ENCODE measurements at regions not wholly inside any gene's neighbourhood (a gene's known extent, or its start where the extent isn't known, plus 50 kb on each side); places are given as distances from the start of the nearest gene placed in this dataset.

- intact Hi-C loops (cut with micrococcal nuclease) = no loop called here
- ATAC-seq (ENCODE audit: low read depth) (no peak), DNase-seq (no peak)
- no peak overlapping the region for H3K4me3 Mint-ChIP-seq
- H3K9ac ChIP-seq (ENCODE audit: low read length) = no peak overlapping the region
- H3K9me3 ChIP-seq (ENCODE audit: control extremely low read depth in 1 of 3, control insufficient read depth in 2 of 3, insufficient read depth in 1 of 3, low read length in 2 of 3) = peaks cover 0 to 3% (median 0%) of the 10 kb centered on the region in 3 donors
- no peak overlapping the region for H2AFZ ChIP-seq (ENCODE audit: insufficient read depth, low read depth, low read length, poor library complexity, severe bottlenecking)
- H3K79me2 ChIP-seq (ENCODE audit: control insufficient read depth, insufficient read depth, low read length) = no peaks in the 10 kb centered on the region
- H3K27ac Mint-ChIP-seq = no peak overlapping the region
- TF ChIP-seq EZH2 (IDR thresholded peaks at IDR 0.05; ENCODE audit: borderline replicate concordance, insufficient read depth, low read depth, low read length, poor library complexity, severe bottlenecking) (no peak), CTCF (IDR thresholded peaks at IDR 0.05) (no peak)
- H3K4me1 ChIP-seq (ENCODE audit: control insufficient read depth in 2 of 2, insufficient read depth in 2 of 2, low read length in 2 of 2) = no peaks in the 10 kb centered on the region
- H3K36me3 ChIP-seq (replicated peaks in 1 of 2; ENCODE audit: control extremely low read depth in 1 of 2, control insufficient read depth in 1 of 2, extremely low read depth in 1 of 2, insufficient read depth in 2 of 2, low read length in 1 of 2) = no peaks in the 10 kb centered on the region
- H4K20me1 ChIP-seq (ENCODE audit: control insufficient read depth, insufficient read depth, low read length, poor library complexity, severe bottlenecking) = no peaks in the 10 kb centered on the region
- POLR2A ChIA-PET = no interaction called here
- H3K27me3 ChIP-seq (replicated peaks in 1 of 4; ENCODE audit: control extremely low read depth in 1 of 4, control insufficient read depth in 3 of 4, insufficient read depth in 4 of 4, low read length in 3 of 4) = no peaks in the 10 kb centered on the region
- no peaks in the 10 kb centered on the region for H3K9me3 Mint-ChIP-seq (ENCODE audit: insufficient read depth)
- no peak overlapping the region for H3K4me2 ChIP-seq (replicated peaks; ENCODE audit: low read depth, low read length, poor library complexity, severe bottlenecking)
- H3K4me1 Mint-ChIP-seq = no peaks in the 10 kb centered on the region
- whole genome bisulfite sequencing (ENCODE audit: insufficient coverage) = 83% methylated on average over 1 of the region's 5 CpGs
- CTCF ChIA-PET = no interaction called here
- H3K27me3 Mint-ChIP-seq = no peaks in the 10 kb centered on the region
- H3K4me3 ChIP-seq (ENCODE audit: control extremely low read depth in 1 of 5, extremely low read depth in 1 of 5, insufficient read depth in 1 of 5, low read depth in 2 of 5, low read length in 4 of 5) = no peak overlapping the region
- no peak overlapping the region for H3K27ac ChIP-seq (ENCODE audit: low read length in 2 of 2)
These were observed 399.3 kb downstream of the DOK5 start for GRCh38 chr20:54874718-54875117.

GRCh38 chr20:54872440-54872839, 397.0 kb downstream of the DOK5 start:
- Histone ChIP-seq H3K27ac (ENCODE audit: low read length in 2 of 2) (no peak overlapping the region), H3K4me3 (ENCODE audit: control extremely low read depth in 1 of 5, extremely low read depth in 1 of 5, insufficient read depth in 1 of 5, low read depth in 2 of 5, low read length in 4 of 5) (no peak overlapping the region), H3K4me1 (ENCODE audit: control insufficient read depth in 2 of 2, insufficient read depth in 2 of 2, low read length in 2 of 2) (no peaks in the 10 kb centered on the region), H4K20me1 (ENCODE audit: control insufficient read depth, insufficient read depth, low read length, poor library complexity, severe bottlenecking) (no peaks in the 10 kb centered on the region), H3K36me3 (replicated peaks in 1 of 2; ENCODE audit: control extremely low read depth in 1 of 2, control insufficient read depth in 1 of 2, extremely low read depth in 1 of 2, insufficient read depth in 2 of 2, low read length in 1 of 2) (no peaks in the 10 kb centered on the region), H3K9ac (ENCODE audit: low read length) (no peak overlapping the region), H2AFZ (ENCODE audit: insufficient read depth, low read depth, low read length, poor library complexity, severe bottlenecking) (no peak overlapping the region), H3K27me3 (replicated peaks in 1 of 4; ENCODE audit: control extremely low read depth in 1 of 4, control insufficient read depth in 3 of 4, insufficient read depth in 4 of 4, low read length in 3 of 4) (no peaks in the 10 kb centered on the region), H3K79me2 (ENCODE audit: control insufficient read depth, insufficient read depth, low read length) (no peaks in the 10 kb centered on the region), H3K4me2 (replicated peaks; ENCODE audit: low read depth, low read length, poor library complexity, severe bottlenecking) (no peak overlapping the region), H3K9me3 (ENCODE audit: control extremely low read depth in 1 of 3, control insufficient read depth in 2 of 3, insufficient read depth in 1 of 3, low read length in 2 of 3) (no peaks in the 10 kb centered on the region)
- Mint-ChIP-seq H3K27ac (no peak overlapping the region), H3K4me3 (no peak overlapping the region), H3K4me1 (no peaks in the 10 kb centered on the region), H3K9me3 (ENCODE audit: insufficient read depth) (no peaks in the 10 kb centered on the region), H3K27me3 (no peaks in the 10 kb centered on the region)
- POLR2A ChIA-PET = no interaction called here
- DNase-seq (no peak), ATAC-seq (ENCODE audit: low read depth) (no peak)
- CTCF ChIA-PET = no interaction called here
- intact Hi-C loops (cut with micrococcal nuclease) = no loop called here
- no CpG with 5 or more reads among the region's 1 CpG for WGBS (ENCODE audit: insufficient coverage)
- TF ChIP-seq EZH2 (IDR thresholded peaks at IDR 0.05; ENCODE audit: borderline replicate concordance, insufficient read depth, low read depth, low read length, poor library complexity, severe bottlenecking) = no peak
- TF ChIP-seq CTCF (IDR thresholded peaks at IDR 0.05) = no peak
